Prostate gland (tissue), 2 donors: ENCODE measurements at regions not wholly inside any gene's neighbourhood (a gene's known extent, or its start where the extent isn't known, plus 50 kb on each side); places are given as distances from the start of the nearest gene placed in this dataset.

ENCODE experiments used
- CTCF ChIP-seq, 4 experiments: fragments of 200-600 bp in 2 of 4; fragments of 450-650 bp in 2 of 4; sonication (generic) in 2 of 4; IDR thresholded peaks; 1 replicate in 3 of 4; 2 replicates in 1 of 4; pipeline ENCODE4 v1.5.1; 2016 to 2019; ENCODE audit warnings: antibody characterized with exemption in 4 of 4, mild to moderate bottlenecking in 2 of 4, moderate library complexity in 2 of 4
- POLR2A ChIP-seq: fragments of 450-650 bp; IDR thresholded peaks from one replicate; pipeline ENCODE4 v1.6.1; 2016; ENCODE audit warnings: antibody characterized with exemption, mild to moderate bottlenecking
- POLR2AphosphoS5 ChIP-seq: sonication (generic); formaldehyde crosslinking; IDR thresholded peaks from one replicate; pipeline ENCODE4 v1.6.1; 2017; ENCODE audit warnings: antibody characterized with exemption

- no peak for TF ChIP-seq POLR2A
- no peak for TF ChIP-seq CTCF (IDR thresholded peaks at IDR 0.05)
- no peak for TF ChIP-seq POLR2AphosphoS5
Observed at GRCh38 chr5:120913396-120913795, 449.3 kb downstream of the PRR16 start.
